Coronary artery (tissue), 2 donors: ENCODE measurements at regions not wholly inside any gene's neighbourhood (a gene's known extent, or its start where the extent isn't known, plus 50 kb on each side); places are given as distances from the start of the nearest gene placed in this dataset.

Experiments
- DNase-seq: peaks from one replicate; pipeline ENCODE4 v3.0.0-alpha.2; 2017; ENCODE audit warnings: low spot score
- H3K27ac ChIP-seq, 2 donors: fragments of 200-600 bp; sonication (generic); one replicate each; pipeline ENCODE4 v1.5.1; 2016 to 2019
- H3K4me3 ChIP-seq: fragments of 200-600 bp; sonication (generic); 2 replicates; pipeline ENCODE4 v1.5.1; 2016; ENCODE audit warnings: mild to moderate bottlenecking, moderate library complexity
- TF ChIP-seq, protein P1 (sequence below): fragments of 200-600 bp; sonication (generic); IDR thresholded peaks from one replicate; pipeline ENCODE4 v1.5.1; 2019; ENCODE audit warnings: antibody characterized with exemption

- DNase-seq: no peak
- TF ChIP-seq, protein P1, sequence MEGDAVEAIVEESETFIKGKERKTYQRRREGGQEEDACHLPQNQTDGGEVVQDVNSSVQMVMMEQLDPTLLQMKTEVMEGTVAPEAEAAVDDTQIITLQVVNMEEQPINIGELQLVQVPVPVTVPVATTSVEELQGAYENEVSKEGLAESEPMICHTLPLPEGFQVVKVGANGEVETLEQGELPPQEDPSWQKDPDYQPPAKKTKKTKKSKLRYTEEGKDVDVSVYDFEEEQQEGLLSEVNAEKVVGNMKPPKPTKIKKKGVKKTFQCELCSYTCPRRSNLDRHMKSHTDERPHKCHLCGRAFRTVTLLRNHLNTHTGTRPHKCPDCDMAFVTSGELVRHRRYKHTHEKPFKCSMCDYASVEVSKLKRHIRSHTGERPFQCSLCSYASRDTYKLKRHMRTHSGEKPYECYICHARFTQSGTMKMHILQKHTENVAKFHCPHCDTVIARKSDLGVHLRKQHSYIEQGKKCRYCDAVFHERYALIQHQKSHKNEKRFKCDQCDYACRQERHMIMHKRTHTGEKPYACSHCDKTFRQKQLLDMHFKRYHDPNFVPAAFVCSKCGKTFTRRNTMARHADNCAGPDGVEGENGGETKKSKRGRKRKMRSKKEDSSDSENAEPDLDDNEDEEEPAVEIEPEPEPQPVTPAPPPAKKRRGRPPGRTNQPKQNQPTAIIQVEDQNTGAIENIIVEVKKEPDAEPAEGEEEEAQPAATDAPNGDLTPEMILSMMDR: no peak
- no peak overlapping the region for H3K27ac ChIP-seq
- no peak overlapping the region for H3K4me3 ChIP-seq
Measured at GRCh38 chr5:5046680-5047502, 93.2 kb upstream of the ADAMTS16 start.

DNA sequence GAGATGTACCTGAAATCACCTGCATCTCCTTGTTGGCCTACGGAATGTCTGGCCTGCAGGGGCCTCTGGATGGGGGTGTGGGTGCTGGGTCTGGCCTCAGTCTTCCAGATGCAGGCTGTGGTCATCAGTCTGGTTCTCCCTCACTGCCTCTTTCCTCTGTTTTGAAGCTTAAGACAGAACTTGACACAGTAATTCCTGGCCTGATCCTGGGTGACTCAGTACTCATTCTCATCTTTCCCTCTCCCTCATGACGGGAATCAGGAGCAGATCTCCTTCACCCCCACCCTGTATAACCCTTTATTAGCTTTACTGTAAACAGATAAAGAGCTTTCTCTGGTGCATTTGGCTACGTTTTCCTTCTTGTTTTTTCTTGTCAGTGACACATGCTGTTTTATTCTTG, 89.3 kb upstream of the ADAMTS16 start:
- TF ChIP-seq, protein P1: no peak
- Histone ChIP-seq H3K4me3 (no peak overlapping the region), H3K27ac (no peak overlapping the region)
- no peak for DNase-seq

GRCh38 chr5:5055712-5056111, 84.4 kb upstream of the ADAMTS16 start:
- TF ChIP-seq, protein P1: no peak
- Histone ChIP-seq H3K4me3 (no peak overlapping the region), H3K27ac (no peak overlapping the region)
- DNase-seq: no peak

GRCh38 chr5:5061836-5062235, 78.3 kb upstream of the ADAMTS16 start:
- Histone ChIP-seq H3K27ac (no peak overlapping the region), H3K4me3 (no peak overlapping the region)
- no peak for DNase-seq
- TF ChIP-seq, protein P1: no peak

DNA sequence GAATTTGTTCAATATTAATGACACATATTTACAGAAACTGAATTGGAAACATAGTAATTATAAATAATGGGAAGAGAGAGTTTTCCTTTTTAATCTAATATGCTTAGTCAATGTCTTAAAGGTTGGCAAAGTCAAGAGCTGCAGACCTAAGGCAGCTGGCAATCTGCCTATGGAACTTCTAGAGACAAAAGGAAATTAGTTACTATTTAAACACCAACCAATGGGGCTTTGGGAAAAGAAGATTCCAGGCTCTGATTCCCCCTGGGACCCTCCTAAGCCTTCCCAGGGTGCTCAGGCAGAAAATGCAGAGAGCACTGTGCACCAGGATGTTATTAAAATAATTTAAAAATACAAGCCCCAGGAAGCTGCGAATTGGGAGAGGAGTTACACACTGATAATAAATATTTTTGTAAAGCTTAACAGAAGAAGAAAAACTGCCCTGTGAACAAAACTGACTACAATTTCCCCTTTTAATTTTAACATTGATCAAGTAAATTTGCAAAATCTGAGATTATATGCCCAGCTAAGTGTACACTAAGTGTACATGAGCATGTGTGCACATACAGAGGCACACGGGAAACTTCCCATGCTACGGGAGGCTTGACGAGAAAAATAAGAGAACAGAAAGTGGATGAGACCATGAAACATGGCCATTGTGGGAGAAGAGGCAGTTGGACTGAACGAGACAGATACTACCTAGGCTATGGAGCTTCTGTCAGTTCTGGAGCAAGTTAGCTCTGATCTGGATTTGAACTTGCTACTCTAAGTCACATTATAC, 77.4 kb upstream of the ADAMTS16 start:
- no peak for DNase-seq
- TF ChIP-seq, protein P1: no peak
- H3K4me3 ChIP-seq: no peak overlapping the region
- no peak overlapping the region for H3K27ac ChIP-seq

- Histone ChIP-seq H3K4me3 (no peak overlapping the region), H3K27ac (no peak overlapping the region)
- no peak for DNase-seq
- TF ChIP-seq, protein P1: no peak
Measured at GRCh38 chr5:5063533-5063953, 76.6 kb upstream of the ADAMTS16 start.
